Activated naive CD8-positive, alpha-beta T cell treated with anti-CD3 and anti-CD28 coated beads for 36 hours (primary cell): ENCODE measurements at regions not wholly inside any gene's neighbourhood (a gene's known extent, or its start where the extent isn't known, plus 50 kb on each side); places are given as distances from the start of the nearest gene placed in this dataset.

ENCODE experiments used
- DNase-seq: peaks from one replicate; pipeline ENCODE4 v3.0.0; 2021
- H3K27ac Mint-ChIP-seq: one replicate; pipeline ENCODE4 v1.8.0; 2022; ENCODE audit warnings: mild to moderate bottlenecking, moderate library complexity, mixed read lengths
- H3K27me3 Mint-ChIP-seq: one replicate; pipeline ENCODE4 v1.8.0; 2022; ENCODE audit warnings: mild to moderate bottlenecking, mixed read lengths
- H3K36me3 Mint-ChIP-seq: one replicate; pipeline ENCODE4 v1.8.0; 2021; ENCODE audit warnings: mild to moderate bottlenecking, mixed read lengths
- H3K4me1 Mint-ChIP-seq: one replicate; pipeline ENCODE4 v1.8.0; 2021; ENCODE audit warnings: mixed read lengths
- H3K4me3 Mint-ChIP-seq: one replicate; pipeline ENCODE4 v1.8.0; 2022; ENCODE audit warnings: mild to moderate bottlenecking, moderate library complexity, mixed read lengths
- H3K9me3 Mint-ChIP-seq: one replicate; pipeline ENCODE4 v1.8.0; 2022; ENCODE audit warnings: mixed read lengths

DNA sequence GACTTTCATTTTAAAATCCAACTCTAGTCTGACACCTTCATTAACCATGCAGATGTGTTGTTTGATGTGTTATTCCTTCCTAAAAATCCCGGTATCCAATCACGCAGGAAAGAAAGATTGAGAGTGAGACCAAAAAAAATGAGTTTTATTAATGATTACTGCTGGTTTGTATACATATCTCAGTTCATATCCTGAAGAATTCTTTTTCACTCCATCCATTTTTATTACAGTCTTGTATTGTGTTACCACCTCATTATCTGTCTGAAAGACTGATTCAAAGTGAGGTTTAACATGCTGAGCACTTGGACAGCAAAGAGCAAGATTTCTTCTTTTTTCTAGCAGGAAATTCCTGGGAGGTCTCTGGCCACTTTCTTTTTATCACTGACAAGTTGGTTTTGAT lies 268.3 kb downstream of the CDH11 start:
- Mint-ChIP-seq H3K27ac (no peak overlapping the region), H3K36me3 (no peaks in the 10 kb centered on the region), H3K4me3 (no peak overlapping the region), H3K9me3 (peaks cover 2% of the 10 kb centered on the region), H3K27me3 (no peaks in the 10 kb centered on the region), H3K4me1 (no peaks in the 10 kb centered on the region)
- no peak for DNase-seq

- Mint-ChIP-seq H3K4me3 (no peak overlapping the region), H3K36me3 (no peaks in the 10 kb centered on the region), H3K27ac (no peak overlapping the region), H3K9me3 (peaks cover 7% of the 10 kb centered on the region), H3K4me1 (no peaks in the 10 kb centered on the region), H3K27me3 (no peaks in the 10 kb centered on the region)
- DNase-seq: no peak
Measured at GRCh38 chr16:64846966-64847365, 274.9 kb downstream of the CDH11 start.

DNA sequence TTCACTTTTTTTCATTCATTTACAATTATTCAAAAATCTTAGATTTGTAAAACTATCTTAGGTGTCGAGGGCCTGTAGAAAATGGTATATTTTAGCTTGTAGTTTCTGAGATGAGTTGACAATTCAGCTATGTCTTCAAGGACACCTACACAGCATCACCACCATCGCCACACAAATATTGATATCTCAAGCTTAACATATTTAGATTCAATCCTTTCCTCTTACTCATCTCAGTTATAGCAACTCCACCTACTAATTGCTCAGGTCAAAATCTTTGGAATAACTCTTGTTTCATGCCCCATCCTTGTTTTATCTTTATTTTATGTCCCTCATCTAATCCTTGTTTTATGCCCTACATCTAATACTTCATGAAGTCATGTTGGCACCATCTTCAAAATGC lies 276.8 kb downstream of the CDH11 start:
- Mint-ChIP-seq H3K36me3 (no peaks in the 10 kb centered on the region), H3K4me1 (no peaks in the 10 kb centered on the region), H3K27me3 (no peaks in the 10 kb centered on the region), H3K4me3 (no peak overlapping the region), H3K27ac (no peak overlapping the region), H3K9me3 (peaks cover 12% of the 10 kb centered on the region)
- no peak for DNase-seq

GRCh38 chr16:64841482-64841881 lies 280.4 kb downstream of the CDH11 start:
- Mint-ChIP-seq H3K4me3 (no peak overlapping the region), H3K4me1 (no peaks in the 10 kb centered on the region)

GRCh38 chr16:64841071-64841470 lies 280.8 kb downstream of the CDH11 start:
- Mint-ChIP-seq H3K4me1 (no peaks in the 10 kb centered on the region), H3K9me3 (peaks cover 15% of the 10 kb centered on the region), H3K27me3 (no peaks in the 10 kb centered on the region), H3K4me3 (no peak overlapping the region), H3K27ac (no peak overlapping the region), H3K36me3 (no peaks in the 10 kb centered on the region)
- DNase-seq: no peak

More at GRCh38 chr16:64841482-64841881, 280.4 kb downstream of the CDH11 start:
- no peak for DNase-seq
- Mint-ChIP-seq H3K36me3 (no peaks in the 10 kb centered on the region), H3K27me3 (no peaks in the 10 kb centered on the region), H3K27ac (no peak overlapping the region), H3K9me3 (peaks cover 15% of the 10 kb centered on the region)

DNA sequence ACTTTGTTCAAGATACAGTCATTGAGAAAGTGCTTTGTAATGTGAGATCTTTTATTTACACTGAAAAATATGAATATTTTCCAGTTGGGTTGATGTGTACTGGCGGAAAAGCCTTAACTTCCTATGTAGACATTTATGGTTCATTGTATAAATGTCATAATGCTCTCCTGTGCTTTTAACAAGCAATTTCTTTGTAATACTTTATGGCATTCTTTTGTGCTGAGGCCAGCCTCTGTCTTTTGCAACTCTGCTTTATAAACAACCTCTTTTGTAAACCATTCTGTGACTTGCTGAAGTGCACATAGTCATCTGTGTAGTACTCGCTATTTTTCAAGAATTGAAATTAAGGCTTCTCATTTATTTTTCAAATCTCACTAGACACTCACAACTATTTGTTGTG lies 291.2 kb downstream of the CDH11 start:
- Mint-ChIP-seq H3K4me1 (no peaks in the 10 kb centered on the region), H3K9me3 (peaks cover 12% of the 10 kb centered on the region), H3K27ac (no peak overlapping the region), H3K4me3 (no peak overlapping the region), H3K27me3 (no peaks in the 10 kb centered on the region), H3K36me3 (no peaks in the 10 kb centered on the region)
- DNase-seq: no peak

DNA sequence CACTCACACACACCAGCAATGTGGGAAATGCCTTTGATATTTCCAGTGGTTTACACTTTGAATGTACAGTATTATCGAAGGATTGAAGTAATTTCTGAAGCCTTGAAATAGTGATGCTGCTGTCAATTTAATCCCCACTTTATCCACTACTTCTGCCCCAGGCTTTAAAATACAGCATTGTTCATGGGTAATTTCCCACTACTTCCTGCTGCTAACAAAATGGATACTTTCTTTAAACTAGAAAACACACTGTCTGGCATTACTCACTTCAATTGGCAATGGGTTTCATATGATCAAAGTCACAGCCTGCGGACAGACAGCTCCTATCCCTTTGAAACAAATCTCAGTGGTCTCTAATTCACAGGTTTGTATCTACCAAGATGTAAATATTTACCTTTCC lies 292.2 kb downstream of the CDH11 start:
- DNase-seq: no peak
- Mint-ChIP-seq H3K4me1 (no peaks in the 10 kb centered on the region), H3K27me3 (no peaks in the 10 kb centered on the region), H3K9me3 (peaks cover 13% of the 10 kb centered on the region), H3K27ac (no peak overlapping the region), H3K36me3 (no peaks in the 10 kb centered on the region), H3K4me3 (no peak overlapping the region)

DNA sequence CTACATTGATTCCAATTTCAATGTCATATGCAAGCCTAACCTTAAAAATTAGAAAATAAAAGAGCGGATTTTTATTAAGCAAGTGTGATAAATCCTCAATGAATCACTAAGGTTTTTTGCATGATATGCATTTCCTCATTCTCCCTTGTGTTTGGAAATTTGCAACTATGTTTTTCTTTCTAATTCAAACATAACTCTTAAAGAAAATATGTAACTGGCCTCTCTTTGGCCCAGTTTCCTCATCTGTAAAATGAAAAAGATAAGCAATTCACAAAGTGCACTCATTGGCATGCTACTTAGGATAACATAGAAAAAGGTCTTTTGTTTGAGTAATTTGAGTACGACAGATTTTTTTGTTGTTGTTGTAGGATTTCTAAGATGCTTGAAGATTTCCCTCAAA lies 295.5 kb downstream of the CDH11 start:
- Mint-ChIP-seq H3K27ac (no peak overlapping the region), H3K36me3 (no peaks in the 10 kb centered on the region), H3K27me3 (no peaks in the 10 kb centered on the region), H3K9me3 (peaks cover 5% of the 10 kb centered on the region), H3K4me3 (no peak overlapping the region), H3K4me1 (no peaks in the 10 kb centered on the region)
- DNase-seq: no peak

GRCh38 chr16:64823481-64824075 lies 298.3 kb downstream of the CDH11 start:
- DNase-seq: no peak
- Mint-ChIP-seq H3K4me1 (no peaks in the 10 kb centered on the region), H3K9me3 (peaks cover 4% of the 10 kb centered on the region), H3K27me3 (no peaks in the 10 kb centered on the region), H3K27ac (no peak overlapping the region), H3K4me3 (no peak overlapping the region), H3K36me3 (no peaks in the 10 kb centered on the region)

GRCh38 chr16:64809876-64810629 lies 311.8 kb downstream of the CDH11 start:
- Mint-ChIP-seq H3K36me3 (no peaks in the 10 kb centered on the region), H3K27me3 (no peaks in the 10 kb centered on the region), H3K27ac (no peak overlapping the region), H3K9me3 (peaks cover 7% of the 10 kb centered on the region), H3K4me3 (no peak overlapping the region), H3K4me1 (no peaks in the 10 kb centered on the region)
- no peak for DNase-seq

DNA sequence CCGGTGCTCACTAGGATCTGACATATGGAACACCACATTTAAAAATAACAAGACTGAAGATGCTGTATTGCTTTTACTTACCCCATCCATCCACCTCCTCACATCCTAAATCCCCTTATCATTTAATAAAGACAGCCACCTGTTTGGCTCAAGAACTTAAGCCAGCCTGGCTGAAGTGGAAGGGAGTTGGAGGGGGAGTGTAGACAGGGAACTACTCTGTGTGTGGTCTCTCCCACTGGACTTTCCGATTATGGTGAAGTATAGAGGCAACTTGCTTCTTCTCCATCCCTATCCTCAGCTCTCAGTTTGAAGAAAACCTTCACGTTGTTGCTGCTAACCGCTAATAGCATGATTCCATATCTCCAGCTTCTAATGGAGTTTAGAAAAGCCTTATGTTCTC lies 313.4 kb downstream of the CDH11 start:
- H3K36me3 Mint-ChIP-seq: no peaks in the 10 kb centered on the region
- no peak overlapping the region for H3K27ac Mint-ChIP-seq
- no peaks in the 10 kb centered on the region for H3K27me3 Mint-ChIP-seq
- H3K9me3 Mint-ChIP-seq: peaks cover 7% of the 10 kb centered on the region
- no peaks in the 10 kb centered on the region for H3K4me1 Mint-ChIP-seq
- H3K4me3 Mint-ChIP-seq: no peak overlapping the region
- DNase-seq: no peak

DNA sequence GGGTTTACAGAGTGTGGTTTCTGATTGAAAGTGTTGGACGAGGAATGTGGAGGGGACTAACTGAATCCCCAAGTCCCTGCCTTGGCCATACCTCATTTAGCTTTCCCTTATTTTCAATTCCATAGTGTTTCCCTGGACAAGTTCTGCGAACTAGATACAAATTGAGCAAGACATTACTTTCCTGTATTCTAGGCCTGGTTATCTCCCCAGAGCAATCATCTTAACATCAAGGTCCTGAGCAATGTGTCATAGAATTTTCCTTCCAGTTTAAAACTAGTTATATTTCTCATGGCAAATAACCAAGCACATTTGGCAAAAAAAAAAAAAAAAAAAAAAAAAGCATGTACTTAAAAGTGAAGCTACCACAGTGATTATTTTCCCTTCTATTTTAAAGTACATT lies 330.1 kb downstream of the CDH11 start:
- no peaks in the 10 kb centered on the region for H3K27me3 Mint-ChIP-seq

GRCh38 chr16:64784635-64785034 lies 337.2 kb downstream of the CDH11 start:
- Mint-ChIP-seq H3K36me3 (no peaks in the 10 kb centered on the region), H3K4me1 (no peaks in the 10 kb centered on the region), H3K9me3 (peaks cover 2% of the 10 kb centered on the region), H3K27ac (no peak overlapping the region), H3K4me3 (no peak overlapping the region), H3K27me3 (no peaks in the 10 kb centered on the region)
- DNase-seq: no peak

More for the DNA sequence above, 330.1 kb downstream of the CDH11 start:
- no peak overlapping the region for H3K27ac Mint-ChIP-seq
- H3K4me3 Mint-ChIP-seq: no peak overlapping the region
- no peak for DNase-seq
- no peaks in the 10 kb centered on the region for H3K4me1 Mint-ChIP-seq
- peaks cover 4% of the 10 kb centered on the region for H3K9me3 Mint-ChIP-seq
- H3K36me3 Mint-ChIP-seq: no peaks in the 10 kb centered on the region

- Mint-ChIP-seq H3K36me3 (no peaks in the 10 kb centered on the region), H3K27ac (no peak overlapping the region), H3K9me3 (peaks cover 4% of the 10 kb centered on the region), H3K27me3 (no peaks in the 10 kb centered on the region), H3K4me3 (no peak overlapping the region), H3K4me1 (no peaks in the 10 kb centered on the region)
- DNase-seq: no peak
Measured at GRCh38 chr16:64782484-64782883, 339.4 kb downstream of the CDH11 start.

GRCh38 chr16:64780445-64780844 lies 341.4 kb downstream of the CDH11 start:
- no peak overlapping the region for H3K27ac Mint-ChIP-seq
- no peak for DNase-seq
- H3K36me3 Mint-ChIP-seq: no peaks in the 10 kb centered on the region
- no peaks in the 10 kb centered on the region for H3K4me1 Mint-ChIP-seq
- H3K9me3 Mint-ChIP-seq: peaks cover 4% of the 10 kb centered on the region
- no peaks in the 10 kb centered on the region for H3K27me3 Mint-ChIP-seq
- H3K4me3 Mint-ChIP-seq: no peak overlapping the region

- Mint-ChIP-seq H3K27me3 (no peaks in the 10 kb centered on the region), H3K36me3 (no peaks in the 10 kb centered on the region), H3K4me3 (no peak overlapping the region), H3K27ac (no peak overlapping the region), H3K9me3 (peaks cover 6% of the 10 kb centered on the region), H3K4me1 (no peaks in the 10 kb centered on the region)
- no peak for DNase-seq
Measured at GRCh38 chr16:64778777-64779176, 343.1 kb downstream of the CDH11 start.
